ENCODE measurements at regions not wholly inside any gene's neighbourhood (a gene's known extent, or its start where the extent isn't known, plus 50 kb on each side); places are given as distances from the start of the nearest gene placed in this dataset.

DNA sequence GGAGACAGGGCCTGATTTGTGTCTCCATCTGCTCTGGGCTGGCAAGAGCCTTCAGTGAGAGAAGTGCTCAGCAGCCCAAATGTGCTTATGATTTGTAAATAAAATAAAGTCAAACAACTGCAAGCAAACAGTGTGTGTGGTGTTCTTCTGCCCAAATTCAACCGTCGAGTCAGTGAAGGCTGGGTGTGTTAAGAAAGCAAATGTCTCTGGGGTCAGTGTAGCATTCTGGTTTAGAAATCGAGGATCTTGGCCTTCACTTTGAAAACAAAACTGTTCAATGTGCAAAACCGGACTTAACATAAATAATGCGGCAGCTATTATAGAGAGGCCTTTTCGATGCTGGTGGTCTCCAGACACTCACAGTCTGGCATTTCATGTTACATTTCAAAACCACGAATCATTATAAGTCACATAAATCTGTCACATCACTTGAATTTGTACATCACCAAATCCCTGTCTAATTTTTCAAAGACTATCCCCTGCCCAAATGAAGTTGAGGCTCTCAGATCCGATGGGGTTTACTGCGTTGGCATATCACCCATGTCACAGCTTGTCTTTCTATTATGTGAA, 158.6 kb upstream of the MYOCD start:
- no peaks in the 10 kb centered on the region for H3K4me1 Mint-ChIP-seq
- no peaks in the 10 kb centered on the region for H3K9me3 Mint-ChIP-seq
- no peak overlapping the region for H3K27ac Mint-ChIP-seq
- no peak overlapping the region for H3K4me3 Mint-ChIP-seq
- ATAC-seq (no peak), DNase-seq (ENCODE audit: low spot score) (no peak)
- POLR2A ChIA-PET, result no interaction called here
- H3K27me3 Mint-ChIP-seq (ENCODE audit: low read depth), result no peaks in the 10 kb centered on the region
- TF ChIP-seq OVOL2 (CRISPR knock-in tag; IDR thresholded peaks at IDR 0.05; ENCODE audit: borderline replicate concordance) (no peak), ETV6 (CRISPR knock-in tag; IDR thresholded peaks at IDR 0.05) (no peak), FOXK1 (CRISPR knock-in tag; IDR thresholded peaks at IDR 0.05) (no peak), ZNF138 (CRISPR knock-in tag; conservative IDR thresholded peaks at IDR 0.05) (no peak), JUN (CRISPR knock-in tag; IDR thresholded peaks at IDR 0.05) (no peak), NR3C1 (CRISPR knock-in tag; conservative IDR thresholded peaks at IDR 0.05; ENCODE audit: low read depth) (no peak), GRHL2 (CRISPR knock-in tag; IDR thresholded peaks at IDR 0.05; ENCODE audit: insufficient replicate concordance, severe bottlenecking) (no peak), RELA (CRISPR knock-in tag; IDR thresholded peaks at IDR 0.05; ENCODE audit: borderline replicate concordance) (no peak), MYBL2 (CRISPR knock-in tag; IDR thresholded peaks at IDR 0.05) (no peak), FOXP1 (CRISPR knock-in tag; IDR thresholded peaks at IDR 0.05; ENCODE audit: borderline replicate concordance) (no peak), MXD4 (CRISPR knock-in tag; IDR thresholded peaks at IDR 0.05; ENCODE audit: borderline replicate concordance) (no peak), ZNF317 (CRISPR knock-in tag; IDR thresholded peaks at IDR 0.05; ENCODE audit: borderline replicate concordance, low read depth) (no peak), ZNF263 (CRISPR knock-in tag; IDR thresholded peaks at IDR 0.05; ENCODE audit: low read depth) (no peak)
- TF ChIP-seq, protein P1, sequence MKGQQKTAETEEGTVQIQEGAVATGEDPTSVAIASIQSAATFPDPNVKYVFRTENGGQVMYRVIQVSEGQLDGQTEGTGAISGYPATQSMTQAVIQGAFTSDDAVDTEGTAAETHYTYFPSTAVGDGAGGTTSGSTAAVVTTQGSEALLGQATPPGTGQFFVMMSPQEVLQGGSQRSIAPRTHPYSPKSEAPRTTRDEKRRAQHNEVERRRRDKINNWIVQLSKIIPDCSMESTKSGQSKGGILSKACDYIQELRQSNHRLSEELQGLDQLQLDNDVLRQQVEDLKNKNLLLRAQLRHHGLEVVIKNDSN (CRISPR knock-in tag; IDR thresholded peaks at IDR 0.05), result no peak
- TF ChIP-seq, protein P2, sequence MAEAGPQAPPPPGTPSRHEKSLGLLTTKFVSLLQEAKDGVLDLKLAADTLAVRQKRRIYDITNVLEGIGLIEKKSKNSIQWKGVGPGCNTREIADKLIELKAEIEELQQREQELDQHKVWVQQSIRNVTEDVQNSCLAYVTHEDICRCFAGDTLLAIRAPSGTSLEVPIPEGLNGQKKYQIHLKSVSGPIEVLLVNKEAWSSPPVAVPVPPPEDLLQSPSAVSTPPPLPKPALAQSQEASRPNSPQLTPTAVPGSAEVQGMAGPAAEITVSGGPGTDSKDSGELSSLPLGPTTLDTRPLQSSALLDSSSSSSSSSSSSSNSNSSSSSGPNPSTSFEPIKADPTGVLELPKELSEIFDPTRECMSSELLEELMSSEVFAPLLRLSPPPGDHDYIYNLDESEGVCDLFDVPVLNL (CRISPR knock-in tag; IDR thresholded peaks at IDR 0.05; ENCODE audit: borderline replicate concordance, low read depth), result no peak
- TF ChIP-seq, protein P3, sequence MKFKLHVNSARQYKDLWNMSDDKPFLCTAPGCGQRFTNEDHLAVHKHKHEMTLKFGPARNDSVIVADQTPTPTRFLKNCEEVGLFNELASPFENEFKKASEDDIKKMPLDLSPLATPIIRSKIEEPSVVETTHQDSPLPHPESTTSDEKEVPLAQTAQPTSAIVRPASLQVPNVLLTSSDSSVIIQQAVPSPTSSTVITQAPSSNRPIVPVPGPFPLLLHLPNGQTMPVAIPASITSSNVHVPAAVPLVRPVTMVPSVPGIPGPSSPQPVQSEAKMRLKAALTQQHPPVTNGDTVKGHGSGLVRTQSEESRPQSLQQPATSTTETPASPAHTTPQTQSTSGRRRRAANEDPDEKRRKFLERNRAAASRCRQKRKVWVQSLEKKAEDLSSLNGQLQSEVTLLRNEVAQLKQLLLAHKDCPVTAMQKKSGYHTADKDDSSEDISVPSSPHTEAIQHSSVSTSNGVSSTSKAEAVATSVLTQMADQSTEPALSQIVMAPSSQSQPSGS (CRISPR knock-in tag; IDR thresholded peaks at IDR 0.05; ENCODE audit: borderline replicate concordance, low read depth), result no peak
- no peaks in the 10 kb centered on the region for H3K36me3 Mint-ChIP-seq
- CTCF ChIA-PET, result interaction anchor here (1.0 kb wide), 1 partner anchor 38 kb away, joined by 3 read pairs; no protein-coding TSS in a partner anchor

DNA sequence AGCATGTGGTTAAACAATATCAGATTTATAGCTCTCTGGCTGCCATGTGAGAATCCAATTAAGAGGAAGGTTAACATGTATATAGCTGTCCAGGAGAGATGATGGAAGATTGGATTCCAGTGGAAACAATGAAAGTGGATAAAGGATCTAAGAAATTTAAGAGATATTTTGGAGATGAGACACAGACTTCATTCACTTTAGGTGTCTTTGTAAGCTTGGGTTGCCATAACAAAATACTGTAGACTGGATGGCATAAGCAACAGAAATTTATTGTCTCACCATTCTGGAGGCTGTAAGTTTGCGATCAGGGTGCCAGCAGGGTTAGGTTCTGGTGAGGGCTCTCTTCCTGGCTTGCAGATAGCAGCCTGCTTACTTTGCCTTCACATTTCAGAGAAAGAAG, 155.9 kb upstream of the MYOCD start:
- Mint-ChIP-seq H3K4me3 (no peak overlapping the region), H3K27ac (no peak overlapping the region), H3K36me3 (no peaks in the 10 kb centered on the region), H3K4me1 (no peaks in the 10 kb centered on the region), H3K9me3 (no peaks in the 10 kb centered on the region), H3K27me3 (ENCODE audit: low read depth) (no peaks in the 10 kb centered on the region)
- ChIA-PET POLR2A (no interaction called here), CTCF (no interaction called here)
- DNase-seq (ENCODE audit: low spot score) (no peak), ATAC-seq (no peak)
- TF ChIP-seq ETV6 (CRISPR knock-in tag; IDR thresholded peaks at IDR 0.05) (no peak), ELF4 (CRISPR knock-in tag; IDR thresholded peaks at IDR 0.05; ENCODE audit: low read depth) (no peak), NR1H2 (CRISPR knock-in tag; IDR thresholded peaks at IDR 0.05) (no peak), ZNF121 (CRISPR knock-in tag; IDR thresholded peaks at IDR 0.05) (no peak)
- TF ChIP-seq, protein P1 (CRISPR knock-in tag; IDR thresholded peaks at IDR 0.05), result no peak

DNA sequence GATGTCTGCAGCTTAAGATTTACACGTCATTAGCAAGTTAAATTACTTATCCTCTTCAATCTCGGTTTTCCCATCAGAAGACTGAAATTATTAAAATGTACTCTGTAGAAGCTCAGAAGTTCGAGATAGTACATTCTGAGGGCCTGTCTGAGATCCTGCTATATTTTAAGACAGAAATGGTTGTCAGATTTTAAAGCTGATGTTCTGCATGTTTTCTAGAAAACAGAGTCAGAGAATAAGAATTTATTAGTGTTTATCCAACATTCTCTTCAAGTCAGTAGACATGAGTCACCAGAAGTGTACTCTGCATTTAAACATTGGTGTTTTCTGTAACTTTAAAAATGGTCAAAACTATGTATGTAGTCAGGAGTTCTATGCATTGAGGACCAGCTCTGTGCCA, 155.2 kb upstream of the MYOCD start:
- Mint-ChIP-seq H3K9me3 (no peaks in the 10 kb centered on the region), H3K27ac (no peak overlapping the region), H3K4me3 (no peak overlapping the region), H3K27me3 (ENCODE audit: low read depth) (no peaks in the 10 kb centered on the region), H3K4me1 (no peaks in the 10 kb centered on the region), H3K36me3 (no peaks in the 10 kb centered on the region)
- ATAC-seq (no peak), DNase-seq (ENCODE audit: low spot score) (no peak)
- ChIA-PET POLR2A (no interaction called here), CTCF (interaction anchor here (1.1 kb wide), 1 partner anchor 12 kb away, joined by 3 read pairs; no protein-coding TSS in a partner anchor)
- no peak for TF ChIP-seq MYBL2 (CRISPR knock-in tag; IDR thresholded peaks at IDR 0.05)
- TF ChIP-seq, protein P1 (CRISPR knock-in tag; IDR thresholded peaks at IDR 0.05), result no peak
- TF ChIP-seq RORB (CRISPR knock-in tag; IDR thresholded peaks at IDR 0.05), result no peak
- TF ChIP-seq, protein P4, sequence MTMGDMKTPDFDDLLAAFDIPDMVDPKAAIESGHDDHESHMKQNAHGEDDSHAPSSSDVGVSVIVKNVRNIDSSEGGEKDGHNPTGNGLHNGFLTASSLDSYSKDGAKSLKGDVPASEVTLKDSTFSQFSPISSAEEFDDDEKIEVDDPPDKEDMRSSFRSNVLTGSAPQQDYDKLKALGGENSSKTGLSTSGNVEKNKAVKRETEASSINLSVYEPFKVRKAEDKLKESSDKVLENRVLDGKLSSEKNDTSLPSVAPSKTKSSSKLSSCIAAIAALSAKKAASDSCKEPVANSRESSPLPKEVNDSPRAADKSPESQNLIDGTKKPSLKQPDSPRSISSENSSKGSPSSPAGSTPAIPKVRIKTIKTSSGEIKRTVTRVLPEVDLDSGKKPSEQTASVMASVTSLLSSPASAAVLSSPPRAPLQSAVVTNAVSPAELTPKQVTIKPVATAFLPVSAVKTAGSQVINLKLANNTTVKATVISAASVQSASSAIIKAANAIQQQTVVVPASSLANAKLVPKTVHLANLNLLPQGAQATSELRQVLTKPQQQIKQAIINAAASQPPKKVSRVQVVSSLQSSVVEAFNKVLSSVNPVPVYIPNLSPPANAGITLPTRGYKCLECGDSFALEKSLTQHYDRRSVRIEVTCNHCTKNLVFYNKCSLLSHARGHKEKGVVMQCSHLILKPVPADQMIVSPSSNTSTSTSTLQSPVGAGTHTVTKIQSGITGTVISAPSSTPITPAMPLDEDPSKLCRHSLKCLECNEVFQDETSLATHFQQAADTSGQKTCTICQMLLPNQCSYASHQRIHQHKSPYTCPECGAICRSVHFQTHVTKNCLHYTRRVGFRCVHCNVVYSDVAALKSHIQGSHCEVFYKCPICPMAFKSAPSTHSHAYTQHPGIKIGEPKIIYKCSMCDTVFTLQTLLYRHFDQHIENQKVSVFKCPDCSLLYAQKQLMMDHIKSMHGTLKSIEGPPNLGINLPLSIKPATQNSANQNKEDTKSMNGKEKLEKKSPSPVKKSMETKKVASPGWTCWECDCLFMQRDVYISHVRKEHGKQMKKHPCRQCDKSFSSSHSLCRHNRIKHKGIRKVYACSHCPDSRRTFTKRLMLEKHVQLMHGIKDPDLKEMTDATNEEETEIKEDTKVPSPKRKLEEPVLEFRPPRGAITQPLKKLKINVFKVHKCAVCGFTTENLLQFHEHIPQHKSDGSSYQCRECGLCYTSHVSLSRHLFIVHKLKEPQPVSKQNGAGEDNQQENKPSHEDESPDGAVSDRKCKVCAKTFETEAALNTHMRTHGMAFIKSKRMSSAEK (CRISPR knock-in tag; IDR thresholded peaks at IDR 0.05; ENCODE audit: borderline replicate concordance), result no peak
- TF ChIP-seq ZNF416 (CRISPR knock-in tag; IDR thresholded peaks at IDR 0.05), result no peak
- no peak for TF ChIP-seq CREB1 (CRISPR knock-in tag; IDR thresholded peaks at IDR 0.05)

Measured in WTC11 (cell line).